Ectodermal cell (in vitro differentiated cells): ENCODE measurements at regions not wholly inside any gene's neighbourhood (a gene's known extent, or its start where the extent isn't known, plus 50 kb on each side); places are given as distances from the start of the nearest gene placed in this dataset.

Source experiments
- H3K27ac ChIP-seq: 2 replicates; pipeline ENCODE4 v1.7.0; 2013; ENCODE audit warnings: mild to moderate bottlenecking, low read depth, low read length; ENCODE audit not compliant: insufficient read depth, poor library complexity, severe bottlenecking
- H3K27me3 ChIP-seq: 2 replicates; pipeline ENCODE4 v1.7.0; 2013; ENCODE audit warnings: mild to moderate bottlenecking, low read length; ENCODE audit not compliant: insufficient read depth, control insufficient read depth, poor library complexity, severe bottlenecking
- H3K36me3 ChIP-seq: one replicate; pipeline ENCODE4 v1.7.0; 2013; ENCODE audit warnings: low read length; ENCODE audit not compliant: control insufficient read depth, insufficient read depth
- H3K4me1 ChIP-seq: one replicate; pipeline ENCODE4 v1.7.0; 2013; ENCODE audit warnings: low read length; ENCODE audit not compliant: control insufficient read depth, insufficient read depth
- H3K4me3 ChIP-seq: 2 replicates; pipeline ENCODE4 v1.7.0; 2013; ENCODE audit warnings: low read depth, low read length, control low read depth; ENCODE audit not compliant: insufficient read depth
- H3K9me3 ChIP-seq: 2 replicates; pipeline ENCODE4 v1.7.0; 2013; ENCODE audit warnings: mild to moderate bottlenecking, low read length, moderate library complexity; ENCODE audit not compliant: control insufficient read depth
- WGBS, 2 experiments: methylation state at CpG; one replicate each; pipeline ENCODE4 v1.1.7; 2013; ENCODE audit warnings: missing lambda C conversion rate in 2 of 2; 5-methylcytosine and 5-hydroxymethylcytosine counted together

- WGBS, 2 experiments = 94 to 95% methylated on average over 23 of the region's 25 CpGs
- Histone ChIP-seq H3K27me3 (no peaks in the 10 kb centered on the region), H3K4me3 (no peak overlapping the region), H3K4me1 (no peaks in the 10 kb centered on the region), H3K27ac (no peak overlapping the region), H3K36me3 (no peaks in the 10 kb centered on the region), H3K9me3 (no peaks in the 10 kb centered on the region)
These were observed 257.9 kb upstream of the IRX4 start for GRCh38 chr5:2140501-2141175.

GRCh38 chr5:2139478-2139877, 256.8 kb upstream of the IRX4 start:
- Histone ChIP-seq H3K9me3 (no peaks in the 10 kb centered on the region), H3K4me1 (no peaks in the 10 kb centered on the region), H3K27me3 (no peaks in the 10 kb centered on the region), H3K27ac (no peak overlapping the region), H3K36me3 (no peaks in the 10 kb centered on the region), H3K4me3 (no peak overlapping the region)
- 92 to 93% methylated on average over 5 of the region's 5 CpGs for WGBS, 2 experiments

DNA sequence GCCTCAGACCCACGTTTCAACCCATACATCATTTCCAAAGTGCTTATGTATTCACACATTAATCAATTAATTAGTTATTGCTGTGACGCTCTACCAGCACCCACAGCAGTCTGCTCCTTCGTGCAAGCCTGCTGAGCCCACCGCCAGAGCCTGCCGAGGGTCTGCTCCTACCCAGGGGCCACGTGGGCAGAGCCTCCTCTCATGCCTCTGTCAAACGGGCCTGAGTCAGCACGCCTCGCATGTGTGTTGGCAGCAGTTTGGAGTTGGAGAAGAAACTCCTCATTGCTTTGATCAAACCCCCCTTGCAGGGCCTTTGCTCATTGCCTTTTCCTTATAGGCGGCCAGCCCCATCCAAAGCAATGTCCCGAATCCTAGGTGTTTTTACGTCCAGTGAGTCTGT, 256.2 kb upstream of the IRX4 start:
- 93 to 95% methylated on average over 12 of the region's 12 CpGs for WGBS, 2 experiments
- no peaks in the 10 kb centered on the region for H3K27me3 ChIP-seq
- H3K4me3 ChIP-seq = no peak overlapping the region
- no peaks in the 10 kb centered on the region for H3K4me1 ChIP-seq
- no peaks in the 10 kb centered on the region for H3K36me3 ChIP-seq
- no peaks in the 10 kb centered on the region for H3K9me3 ChIP-seq
- no peak overlapping the region for H3K27ac ChIP-seq

DNA sequence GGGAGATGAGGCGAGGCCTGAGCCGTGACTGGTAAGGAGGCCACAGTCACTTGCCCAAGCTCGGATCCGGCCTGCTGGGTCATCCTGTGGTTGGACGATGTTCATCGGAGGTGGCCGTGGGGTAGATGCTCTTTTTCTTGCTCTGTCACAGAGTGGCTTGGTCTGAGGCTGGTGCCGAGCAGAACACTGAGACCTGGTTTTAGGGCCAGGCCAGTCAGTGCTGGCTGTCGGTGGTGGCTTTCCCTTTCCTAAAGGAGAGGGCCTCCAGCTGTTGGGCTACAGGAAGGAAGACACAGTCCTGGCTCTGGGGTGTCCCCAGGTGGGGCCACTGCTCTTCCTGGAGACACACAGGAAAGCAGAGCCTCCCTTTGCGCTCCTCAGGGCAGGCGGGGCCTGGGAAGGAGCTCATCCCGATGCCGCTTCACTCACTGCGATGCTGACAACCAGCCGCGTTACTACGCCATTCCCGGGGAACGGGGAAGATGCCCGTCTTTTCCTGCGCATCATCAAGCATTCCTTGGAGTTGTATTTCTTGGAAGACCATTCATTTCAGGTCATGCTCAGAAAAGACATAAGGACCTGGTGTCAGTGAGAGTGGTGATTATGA, 254.8 kb upstream of the IRX4 start:
- Histone ChIP-seq H3K4me3 (no peak overlapping the region), H3K36me3 (no peaks in the 10 kb centered on the region), H3K4me1 (no peaks in the 10 kb centered on the region), H3K9me3 (no peaks in the 10 kb centered on the region), H3K27ac (no peak overlapping the region), H3K27me3 (no peaks in the 10 kb centered on the region)
- 95 to 96% methylated on average over 21 of the region's 21 CpGs for WGBS, 2 experiments

- H3K27me3 ChIP-seq = no peaks in the 10 kb centered on the region
- no peak overlapping the region for H3K27ac ChIP-seq
- H3K4me3 ChIP-seq = no peak overlapping the region
- H3K36me3 ChIP-seq = no peaks in the 10 kb centered on the region
- WGBS, 2 experiments = 89% methylated on average over 44 of the region's 44 CpGs
- H3K9me3 ChIP-seq = no peaks in the 10 kb centered on the region
- H3K4me1 ChIP-seq = no peaks in the 10 kb centered on the region
These were observed 254.1 kb upstream of the IRX4 start for GRCh38 chr5:2136728-2137333.

GRCh38 chr5:2135833-2136232, 253.1 kb upstream of the IRX4 start:
- Histone ChIP-seq H3K4me1 (no peaks in the 10 kb centered on the region), H3K27me3 (no peaks in the 10 kb centered on the region), H3K9me3 (no peaks in the 10 kb centered on the region), H3K36me3 (no peaks in the 10 kb centered on the region), H3K27ac (no peak overlapping the region), H3K4me3 (no peak overlapping the region)
- WGBS, 2 experiments = 84 to 85% methylated on average over 5 of the region's 5 CpGs

- H3K9me3 ChIP-seq = no peaks in the 10 kb centered on the region
- WGBS, 2 experiments = 93 to 95% methylated on average over 8 of the region's 8 CpGs
These were observed 252.6 kb upstream of the IRX4 start for GRCh38 chr5:2135354-2135753.

GRCh38 chr5:2134543-2135292, 252.0 kb upstream of the IRX4 start:
- H3K36me3 ChIP-seq = no peaks in the 10 kb centered on the region
- no peaks in the 10 kb centered on the region for H3K4me1 ChIP-seq
- H3K4me3 ChIP-seq = no peak overlapping the region
- no peaks in the 10 kb centered on the region for H3K9me3 ChIP-seq
- H3K27me3 ChIP-seq = no peaks in the 10 kb centered on the region
- no peak overlapping the region for H3K27ac ChIP-seq
- WGBS, 2 experiments = 94 to 96% methylated on average over 19 of the region's 19 CpGs

More at GRCh38 chr5:2135354-2135753, 252.6 kb upstream of the IRX4 start:
- no peaks in the 10 kb centered on the region for H3K4me1 ChIP-seq
- H3K4me3 ChIP-seq = no peak overlapping the region
- no peaks in the 10 kb centered on the region for H3K27me3 ChIP-seq
- H3K36me3 ChIP-seq = no peaks in the 10 kb centered on the region
- H3K27ac ChIP-seq = no peak overlapping the region

- no peak overlapping the region for H3K4me3 ChIP-seq
- H3K9me3 ChIP-seq = no peaks in the 10 kb centered on the region
- H3K27me3 ChIP-seq = no peaks in the 10 kb centered on the region
- WGBS, 2 experiments = 90 to 96% methylated on average over 6 of the region's 6 CpGs
- H3K4me1 ChIP-seq = no peaks in the 10 kb centered on the region
- no peaks in the 10 kb centered on the region for H3K36me3 ChIP-seq
- no peak overlapping the region for H3K27ac ChIP-seq
These were observed 251.2 kb upstream of the IRX4 start for GRCh38 chr5:2133936-2134335.

GRCh38 chr5:2133080-2133479, 250.4 kb upstream of the IRX4 start:
- H3K27ac ChIP-seq = no peak overlapping the region
- no peaks in the 10 kb centered on the region for H3K36me3 ChIP-seq
- H3K4me1 ChIP-seq = no peaks in the 10 kb centered on the region
- no peak overlapping the region for H3K4me3 ChIP-seq
- H3K27me3 ChIP-seq = no peaks in the 10 kb centered on the region
- WGBS, 2 experiments = 71 to 73% methylated on average over 6 of the region's 6 CpGs
- H3K9me3 ChIP-seq = no peaks in the 10 kb centered on the region
